Peyer's patch (tissue), 4 donors: ENCODE measurements at regions not wholly inside any gene's neighbourhood (a gene's known extent, or its start where the extent isn't known, plus 50 kb on each side); places are given as distances from the start of the nearest gene placed in this dataset.

Source experiments
- DNase-seq, 3 donors: peaks; one replicate each; pipeline ENCODE4 v3.0.0-alpha.2; 2017 to 2019
- H3K27ac ChIP-seq, 4 donors: fragments of 200-600 bp; sonication (generic); one replicate each; pipeline ENCODE4 v1.5.1; 2016 to 2019
- H3K27me3 ChIP-seq, 2 donors: fragments of 200-600 bp; sonication (generic); one replicate each; pipeline ENCODE4 v1.5.1; 2019
- H3K36me3 ChIP-seq, 3 donors: fragments of 200-600 bp; sonication (generic); one replicate each; pipeline ENCODE4 v1.5.1; 2016 to 2019
- H3K4me1 ChIP-seq, 4 donors: fragments of 200-600 bp; sonication (generic); one replicate each; pipeline ENCODE4 v1.5.1; 2016 to 2019
- H3K4me3 ChIP-seq, 4 donors: fragments of 200-600 bp; sonication (generic); 1 replicate in 3 of 4; 2 replicates in 1 of 4; pipeline ENCODE4 v1.5.1; 2016 to 2019; ENCODE audit warnings: mild to moderate bottlenecking in 1 of 4
- H3K9me3 ChIP-seq, 4 donors: fragments of 200-600 bp; sonication (generic); one replicate each; pipeline ENCODE4 v1.5.1; 2016 to 2019; ENCODE audit warnings: mild to moderate bottlenecking in 1 of 4
- POLR2A ChIP-seq, 2 donors: fragments of 450-650 bp; IDR thresholded peaks; one replicate each; pipeline ENCODE4 v1.5.1; 2017; ENCODE audit warnings: antibody characterized with exemption in 2 of 2, mild to moderate bottlenecking in 2 of 2, moderate library complexity in 2 of 2
- TF ChIP-seq, protein P1 (sequence below), 6 experiments: fragments of 450-650 bp in 4 of 6; fragments of 200-600 bp in 2 of 6; sonication (generic) in 1 of 6; IDR thresholded peaks; one replicate each; pipeline ENCODE4 v1.5.1; 2017 to 2019; ENCODE audit warnings: antibody characterized with exemption in 6 of 6, mild to moderate bottlenecking in 3 of 6, moderate library complexity in 1 of 6

DNA sequence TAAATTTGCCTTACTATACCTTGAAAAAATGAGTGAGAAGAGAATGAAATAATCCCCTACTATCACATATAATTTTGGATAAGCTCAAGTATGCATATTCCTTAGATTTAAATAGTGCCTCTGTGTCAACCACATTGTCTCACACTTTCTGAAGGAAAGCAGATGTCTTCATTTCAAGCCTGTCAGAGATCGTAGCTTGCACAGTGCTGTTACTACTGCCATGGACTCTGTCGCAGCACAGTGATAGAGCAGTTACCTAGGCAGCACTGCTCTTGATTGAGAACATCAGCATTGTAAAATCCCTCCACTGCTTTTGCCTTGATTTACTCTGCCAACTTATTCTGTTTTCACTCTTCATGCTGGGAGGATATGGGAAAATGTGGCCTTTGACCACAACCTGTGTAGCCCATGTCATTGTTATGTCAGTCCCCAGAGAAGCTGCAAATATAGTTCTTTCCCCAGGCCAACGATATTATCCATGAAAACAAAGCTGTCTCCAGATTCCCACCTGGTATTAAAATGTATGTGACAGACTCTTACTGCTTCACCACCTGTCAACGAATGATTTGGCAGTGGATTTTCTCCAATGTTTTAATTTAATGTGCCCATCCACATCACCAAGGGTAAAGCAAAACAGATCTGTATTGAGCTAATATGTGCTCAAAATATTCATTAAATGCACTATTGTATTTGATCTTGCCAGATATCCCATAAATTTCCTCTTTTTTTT lies 675.7 kb downstream of the METTL4 start:
- Histone ChIP-seq H3K36me3 (no peaks in the 10 kb centered on the region), H3K4me3 (no peak overlapping the region), H3K4me1 (no peaks in the 10 kb centered on the region), H3K27ac (no peak overlapping the region), H3K27me3 (no peaks in the 10 kb centered on the region), H3K9me3 (no peaks in the 10 kb centered on the region)
- no peak for DNase-seq
- TF ChIP-seq, protein P1, sequence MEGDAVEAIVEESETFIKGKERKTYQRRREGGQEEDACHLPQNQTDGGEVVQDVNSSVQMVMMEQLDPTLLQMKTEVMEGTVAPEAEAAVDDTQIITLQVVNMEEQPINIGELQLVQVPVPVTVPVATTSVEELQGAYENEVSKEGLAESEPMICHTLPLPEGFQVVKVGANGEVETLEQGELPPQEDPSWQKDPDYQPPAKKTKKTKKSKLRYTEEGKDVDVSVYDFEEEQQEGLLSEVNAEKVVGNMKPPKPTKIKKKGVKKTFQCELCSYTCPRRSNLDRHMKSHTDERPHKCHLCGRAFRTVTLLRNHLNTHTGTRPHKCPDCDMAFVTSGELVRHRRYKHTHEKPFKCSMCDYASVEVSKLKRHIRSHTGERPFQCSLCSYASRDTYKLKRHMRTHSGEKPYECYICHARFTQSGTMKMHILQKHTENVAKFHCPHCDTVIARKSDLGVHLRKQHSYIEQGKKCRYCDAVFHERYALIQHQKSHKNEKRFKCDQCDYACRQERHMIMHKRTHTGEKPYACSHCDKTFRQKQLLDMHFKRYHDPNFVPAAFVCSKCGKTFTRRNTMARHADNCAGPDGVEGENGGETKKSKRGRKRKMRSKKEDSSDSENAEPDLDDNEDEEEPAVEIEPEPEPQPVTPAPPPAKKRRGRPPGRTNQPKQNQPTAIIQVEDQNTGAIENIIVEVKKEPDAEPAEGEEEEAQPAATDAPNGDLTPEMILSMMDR (IDR thresholded peaks at IDR 0.05): no peak
- no peak for TF ChIP-seq POLR2A (IDR thresholded peaks at IDR 0.05)

DNA sequence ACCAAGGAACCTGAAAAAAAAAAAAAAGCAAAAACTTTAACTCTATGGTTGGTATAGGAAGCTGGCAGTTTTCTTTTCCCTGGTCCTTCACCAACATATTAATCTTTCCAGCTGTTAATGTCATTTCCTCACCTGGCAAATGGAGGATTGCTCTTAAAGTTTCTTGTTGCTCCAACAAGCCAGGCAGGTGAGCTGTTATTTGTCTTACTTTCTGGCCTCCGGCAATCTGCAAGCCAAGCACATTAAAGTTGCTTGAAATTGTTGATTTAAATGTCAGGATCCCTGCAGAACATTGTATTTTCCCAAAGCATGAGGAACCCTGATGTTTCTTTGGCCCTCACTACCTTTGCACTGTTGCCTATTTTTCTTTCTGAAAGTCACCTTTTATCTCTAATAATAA lies 664.9 kb downstream of the METTL4 start:
- H3K9me3 ChIP-seq: peaks cover 0 to 8% (median 0%) of the 10 kb centered on the region in 4 donors
- H3K4me3 ChIP-seq: no peak overlapping the region
- TF ChIP-seq, protein P1 (IDR thresholded peaks at IDR 0.05): no peak
- TF ChIP-seq POLR2A (IDR thresholded peaks at IDR 0.05): no peak
- no peak for DNase-seq
- H3K36me3 ChIP-seq: no peaks in the 10 kb centered on the region
- H3K27ac ChIP-seq: no peak overlapping the region
- H3K27me3 ChIP-seq: no peaks in the 10 kb centered on the region
- no peaks in the 10 kb centered on the region for H3K4me1 ChIP-seq

DNA sequence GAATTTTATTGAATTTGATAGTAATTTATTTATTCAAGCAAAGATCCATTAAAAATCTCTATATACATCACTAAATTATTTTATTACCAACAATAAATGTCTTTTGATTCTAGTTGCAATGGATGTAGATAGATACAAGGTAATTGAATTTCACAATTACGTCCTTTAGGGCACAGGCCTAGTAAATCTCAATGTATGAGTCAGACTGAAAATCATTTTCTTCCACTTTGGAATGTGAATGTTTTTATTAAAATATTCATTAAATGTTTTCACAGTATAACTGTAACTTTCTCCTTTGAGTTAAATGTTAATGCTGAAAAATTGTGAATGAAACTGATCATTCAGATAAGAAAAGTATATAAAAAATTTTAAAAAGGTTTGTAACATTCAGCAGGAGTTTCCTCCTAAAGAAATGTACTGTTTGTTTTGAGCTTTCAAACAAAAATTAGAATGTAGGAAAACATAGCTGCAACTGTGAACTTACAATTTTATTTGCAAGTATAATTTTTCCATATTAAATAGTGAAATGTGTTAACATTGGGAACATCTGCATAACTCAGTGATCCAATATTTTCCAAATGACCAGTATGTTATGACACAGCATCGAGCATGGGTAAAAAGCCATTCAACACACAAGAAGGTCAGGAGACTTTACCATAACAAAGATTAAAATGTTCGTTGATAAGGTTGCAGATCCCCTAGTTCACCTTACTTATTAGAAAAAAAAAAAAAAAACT lies 663.7 kb downstream of the METTL4 start:
- Histone ChIP-seq H3K4me3 (no peak overlapping the region), H3K9me3 (peaks cover 0 to 8% (median 0%) of the 10 kb centered on the region in 4 donors), H3K36me3 (no peaks in the 10 kb centered on the region), H3K27me3 (no peaks in the 10 kb centered on the region), H3K27ac (no peak overlapping the region), H3K4me1 (no peaks in the 10 kb centered on the region)
- DNase-seq: no peak
- TF ChIP-seq, protein P1 (IDR thresholded peaks at IDR 0.05): no peak
- TF ChIP-seq POLR2A (IDR thresholded peaks at IDR 0.05): no peak

DNA sequence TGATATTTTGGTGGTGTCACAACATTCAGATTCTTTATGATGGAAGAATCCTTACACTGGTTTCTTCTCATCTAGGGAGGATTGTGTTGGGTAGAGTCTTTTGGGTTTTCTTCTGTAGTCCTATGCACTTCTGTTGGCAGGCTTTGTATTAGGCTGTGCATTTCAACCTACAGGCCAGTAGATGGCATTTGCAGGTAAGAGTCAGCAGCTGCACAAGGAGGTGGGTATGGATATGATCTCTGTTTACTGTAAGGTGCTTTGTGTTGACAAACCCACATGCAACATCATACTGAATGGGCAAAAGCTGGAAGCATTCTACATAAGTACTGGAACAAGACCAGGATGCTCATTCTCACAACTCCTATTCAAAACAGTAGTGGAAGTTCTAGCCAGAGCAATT lies 656.8 kb downstream of the METTL4 start:
- Histone ChIP-seq H3K27ac (no peak overlapping the region), H3K36me3 (no peaks in the 10 kb centered on the region), H3K4me3 (no peak overlapping the region), H3K9me3 (peaks cover 0 to 17% (median 0%) of the 10 kb centered on the region in 4 donors), H3K4me1 (no peaks in the 10 kb centered on the region), H3K27me3 (no peaks in the 10 kb centered on the region)
- TF ChIP-seq, protein P1 (IDR thresholded peaks at IDR 0.05): no peak
- TF ChIP-seq POLR2A (IDR thresholded peaks at IDR 0.05): no peak
- no peak for DNase-seq

DNA sequence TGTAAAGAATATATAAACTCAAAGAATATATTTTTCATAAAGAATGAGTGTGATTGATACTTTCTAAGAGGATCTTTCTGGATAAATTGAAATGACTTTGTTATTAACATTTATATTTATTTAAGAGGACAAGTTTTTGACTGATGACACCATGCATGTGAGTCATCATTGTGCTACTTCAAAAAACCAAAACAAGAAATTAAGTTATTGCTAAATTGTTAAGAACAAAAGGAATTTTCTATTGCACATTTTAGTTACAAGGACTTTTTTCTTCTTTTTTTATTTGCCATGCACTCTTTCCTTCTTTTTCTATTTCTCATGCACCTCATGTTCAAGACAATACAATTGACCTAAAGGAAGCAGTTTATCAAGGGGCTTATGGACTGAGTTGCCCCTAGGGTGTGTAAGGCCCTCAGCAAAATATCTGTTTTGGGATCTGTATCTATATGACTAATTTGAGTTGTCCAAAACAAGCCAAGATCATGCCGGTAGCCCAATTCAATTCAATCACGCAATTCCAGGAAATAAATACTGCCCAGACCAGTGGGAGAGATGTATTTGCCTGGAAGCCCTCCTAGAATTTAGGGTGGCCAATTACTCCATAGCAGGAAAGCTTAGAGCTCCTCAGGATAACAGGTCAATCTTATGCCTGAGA lies 654.3 kb downstream of the METTL4 start:
- no peaks in the 10 kb centered on the region for H3K36me3 ChIP-seq
- H3K4me3 ChIP-seq: no peak overlapping the region
- H3K9me3 ChIP-seq: peaks cover 0 to 9% (median 0%) of the 10 kb centered on the region in 4 donors
- no peak overlapping the region for H3K27ac ChIP-seq
- DNase-seq: no peak
- TF ChIP-seq, protein P1 (IDR thresholded peaks at IDR 0.05): no peak
- no peak for TF ChIP-seq POLR2A (IDR thresholded peaks at IDR 0.05)
- no peaks in the 10 kb centered on the region for H3K27me3 ChIP-seq
- H3K4me1 ChIP-seq: no peaks in the 10 kb centered on the region
